ENCODE measurements at regions not wholly inside any gene's neighbourhood (a gene's known extent, or its start where the extent isn't known, plus 50 kb on each side); places are given as distances from the start of the nearest gene placed in this dataset.
A peak's percentile ranks its signal among the peaks of the same experiment; 100 is the strongest.

GRCh38 chr18:22844628-22845027 lies 88.5 kb upstream of the RBBP8 start:
- DNase-seq (ENCODE audit: low spot score), result no peak

GRCh38 chr18:22846088-22846683 lies 86.9 kb upstream of the RBBP8 start:
- DNase-seq (ENCODE audit: low spot score), result no peak

GRCh38 chr18:22846697-22847096 lies 86.4 kb upstream of the RBBP8 start:
- DNase-seq (ENCODE audit: low spot score), result no peak

GRCh38 chr18:22847392-22847791 lies 85.7 kb upstream of the RBBP8 start:
- no peak for DNase-seq (ENCODE audit: low spot score)

DNA sequence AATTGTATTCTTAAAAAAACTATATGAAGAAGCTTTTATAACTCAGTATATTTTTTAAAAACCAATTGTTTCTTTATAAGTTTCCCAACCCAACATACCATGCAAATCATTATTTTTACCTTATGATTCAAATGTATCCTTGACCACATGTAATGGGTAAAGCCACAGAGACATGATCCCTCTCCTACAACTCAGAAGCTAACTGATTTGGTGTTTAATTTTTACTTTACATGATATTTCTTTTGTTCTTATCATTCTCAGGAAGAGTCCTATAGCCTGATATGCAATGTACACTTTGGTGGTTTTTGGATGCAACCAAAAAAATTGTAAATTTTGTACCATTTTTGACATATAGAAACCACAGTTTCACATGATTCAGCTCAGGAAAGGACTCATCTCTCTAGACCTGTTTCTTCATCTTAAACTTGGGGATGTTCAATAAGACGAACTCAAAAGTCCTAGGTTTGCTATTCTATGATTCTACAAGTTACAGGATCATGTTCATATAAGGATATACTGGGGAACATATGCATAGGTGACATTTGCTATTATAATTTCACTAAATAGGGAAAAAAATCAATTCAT lies 85.2 kb upstream of the RBBP8 start:
- DNase-seq (ENCODE audit: low spot score), result no peak

GRCh38 chr18:22848615-22849014 lies 84.5 kb upstream of the RBBP8 start:
- DNase-seq (ENCODE audit: low spot score), result no peak

GRCh38 chr18:22856870-22857269 lies 76.3 kb upstream of the RBBP8 start:
- no peak for DNase-seq (ENCODE audit: low spot score)

DNA sequence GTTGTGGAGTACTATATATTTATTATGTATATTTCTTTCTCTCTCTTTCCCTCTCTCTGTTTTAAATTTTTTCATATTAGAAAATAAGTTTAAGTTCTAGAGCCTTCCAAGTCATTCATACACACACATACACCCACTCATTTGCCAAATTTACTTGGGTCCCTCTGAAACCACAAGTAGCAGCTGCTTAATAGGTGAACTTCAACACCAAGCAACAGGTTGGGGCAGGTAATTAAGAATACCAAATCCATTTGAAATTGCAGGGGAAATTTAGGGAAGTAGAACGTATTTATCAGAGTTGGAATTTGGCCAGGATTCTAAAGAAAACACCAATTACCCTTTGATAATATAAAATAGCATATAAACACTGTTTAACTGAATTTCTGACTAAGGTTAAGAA lies 75.0 kb upstream of the RBBP8 start:
- DNase-seq (ENCODE audit: low spot score), result no peak

- no peak for DNase-seq (ENCODE audit: low spot score)
These were observed 72.3 kb upstream of the RBBP8 start for GRCh38 chr18:22860807-22861206.

- no peak for DNase-seq (ENCODE audit: low spot score)
These were observed 67.6 kb upstream of the RBBP8 start for GRCh38 chr18:22865354-22866116.

DNA sequence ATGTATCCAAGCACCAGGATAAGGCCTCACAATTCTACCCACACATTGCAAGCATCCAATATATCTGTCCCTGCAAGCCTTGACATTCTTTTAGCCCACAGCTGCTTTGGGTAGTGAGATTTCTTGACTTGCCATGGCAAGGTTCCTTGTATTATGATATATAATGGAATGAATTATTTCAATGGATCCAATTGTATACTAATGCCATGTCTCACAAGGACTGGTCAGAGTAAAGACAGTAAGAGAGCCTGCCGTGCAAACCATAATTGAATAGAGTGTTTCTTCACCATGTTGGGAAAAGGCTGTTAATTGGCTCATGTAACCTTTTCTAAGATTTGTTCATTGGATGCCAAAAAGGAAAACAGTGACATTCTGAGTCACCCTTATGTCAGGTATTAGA lies 64.3 kb upstream of the RBBP8 start:
- DNase-seq (ENCODE audit: low spot score), result no peak

DNA sequence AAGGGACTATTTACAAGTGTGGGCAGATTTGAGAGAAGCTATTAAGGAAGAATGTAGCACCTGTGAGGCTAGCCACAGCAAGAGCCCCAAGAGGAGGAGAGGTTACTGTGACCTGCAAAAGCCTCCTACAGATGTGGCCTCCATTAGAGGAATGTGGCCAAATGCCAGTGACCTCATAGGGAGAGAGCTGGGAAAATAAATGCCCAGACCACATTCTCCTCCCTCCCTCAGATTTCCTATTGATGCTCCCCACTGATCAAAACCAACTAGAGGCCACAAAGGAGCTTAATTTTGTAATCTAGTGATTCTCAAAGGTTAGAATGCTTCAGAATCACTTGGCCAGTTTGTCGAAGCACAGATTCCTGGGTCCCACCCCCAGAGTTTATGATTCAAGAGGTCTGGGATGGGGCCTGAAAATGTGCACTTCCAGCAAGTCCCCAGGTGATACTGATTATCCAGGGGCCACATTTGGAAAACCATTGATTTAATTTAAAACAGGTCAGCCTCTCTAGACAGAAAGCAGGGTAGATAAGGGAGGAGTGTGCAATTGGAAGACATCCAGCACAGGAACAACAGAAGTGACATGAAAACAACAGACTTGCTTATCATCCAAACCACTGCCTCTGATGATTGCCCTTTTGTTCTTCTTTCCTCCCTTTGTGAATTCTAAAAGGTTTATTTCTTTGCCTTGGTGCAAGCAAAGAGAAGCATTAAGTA lies 61.2 kb upstream of the RBBP8 start:
- DNase-seq (ENCODE audit: low spot score), result peak; percentile 6

GRCh38 chr18:22872900-22873537 lies 60.1 kb upstream of the RBBP8 start:
- DNase-seq (ENCODE audit: low spot score), result no peak

- no peak for DNase-seq (ENCODE audit: low spot score)
These were observed 53.8 kb upstream of the RBBP8 start for GRCh38 chr18:22879293-22879692.

DNA sequence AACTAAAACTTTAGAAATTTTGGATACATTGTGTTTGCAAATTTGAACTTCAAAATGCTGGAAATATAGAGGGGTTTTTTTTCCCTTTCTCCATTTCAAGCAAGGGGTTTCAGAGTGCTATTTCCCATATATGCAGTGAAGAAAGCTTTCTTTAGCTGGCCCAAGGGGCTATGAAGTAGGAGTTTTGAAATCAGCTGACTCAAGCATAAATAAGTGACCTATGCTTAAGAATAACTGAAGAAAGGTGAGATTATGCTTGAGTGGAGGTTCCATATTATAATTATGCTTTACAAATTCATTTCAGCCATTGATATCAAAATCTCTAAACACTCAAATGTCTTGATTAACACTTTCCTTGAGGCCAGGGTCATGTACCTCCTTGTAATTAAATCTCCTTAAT lies 51.0 kb upstream of the RBBP8 start:
- no peak for DNase-seq (ENCODE audit: low spot score)

- no peak for DNase-seq (ENCODE audit: low spot score)
These were observed 49.9 kb upstream of the RBBP8 start for GRCh38 chr18:22883179-22883578.

Small RNA genes in the stretch of these regions (small RNA-seq; reads per million reads assigned to genes)
- 0 reads per million in 2 experiments for gene RNU6-1032P

Data from SK-N-DZ (cell line).